ENCODE measurements at regions not wholly inside any gene's neighbourhood (a gene's known extent, or its start where the extent isn't known, plus 50 kb on each side); places are given as distances from the start of the nearest gene placed in this dataset.

DNA sequence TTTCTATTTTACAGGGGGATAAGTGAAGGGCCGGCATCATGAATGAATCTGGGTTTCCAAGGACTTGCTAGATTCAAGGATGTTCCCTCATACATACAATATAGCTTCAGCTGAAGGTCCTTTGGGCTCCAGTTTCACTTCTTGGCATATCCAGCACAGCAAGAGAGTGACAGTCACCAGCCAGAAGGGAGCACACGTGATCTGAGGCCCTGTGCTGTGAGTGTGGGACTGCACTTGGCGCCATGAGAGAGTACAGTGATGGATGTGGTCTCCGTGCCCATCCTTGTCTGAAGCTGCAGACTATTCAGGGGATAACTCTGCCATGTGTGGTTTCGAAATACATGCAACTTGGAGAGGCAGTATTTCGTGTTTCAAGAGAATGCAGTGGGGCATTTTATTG is 159.7 kb upstream of the DSCAM start:
- H3K36me3 ChIP-seq (ENCODE audit: control insufficient read depth in 2 of 2, extremely low read depth in 1 of 2, insufficient read depth in 1 of 2, low read length in 1 of 2): no peaks in the 10 kb centered on the region
- CTCF ChIA-PET: no interaction called here
- no peak overlapping the region for H3K27ac Mint-ChIP-seq
- H3K4me3 ChIP-seq (ENCODE audit: control insufficient read depth in 1 of 2, extremely low read depth in 1 of 2, low read length in 1 of 2): no peak overlapping the region
- H3K4me1 ChIP-seq (ENCODE audit: control insufficient read depth in 1 of 2, extremely low read depth in 1 of 2, insufficient read depth in 2 of 2, low read length in 2 of 2): no peaks in the 10 kb centered on the region
- H3K27ac ChIP-seq (ENCODE audit: low read length): no peak overlapping the region
- H3K27me3 Mint-ChIP-seq: peaks cover 9 to 13% of the 10 kb centered on the region in 2 donors
- WGBS (ENCODE audit: insufficient coverage): 54% methylated on average over 3 of the region's 6 CpGs
- no peaks in the 10 kb centered on the region for H3K9me3 ChIP-seq
- no peaks in the 10 kb centered on the region for H3K36me3 Mint-ChIP-seq
- no peak for ATAC-seq (replicated peaks in 1 of 4)
- peaks cover 0 to 6% (median 0%) of the 10 kb centered on the region in 3 donors for H3K9me3 Mint-ChIP-seq
- H3K4me3 Mint-ChIP-seq: no peak overlapping the region
- no peak for DNase-seq
- POLR2A ChIA-PET: no interaction called here
- H3K4me1 Mint-ChIP-seq: no peaks in the 10 kb centered on the region
- peaks cover 0 to 4% of the 10 kb centered on the region in 2 experiments for H3K27me3 ChIP-seq (replicated peaks in 1 of 2; ENCODE audit: control insufficient read depth in 2 of 2, extremely low read depth in 1 of 2, insufficient read depth in 2 of 2, low read length in 1 of 2)

DNA sequence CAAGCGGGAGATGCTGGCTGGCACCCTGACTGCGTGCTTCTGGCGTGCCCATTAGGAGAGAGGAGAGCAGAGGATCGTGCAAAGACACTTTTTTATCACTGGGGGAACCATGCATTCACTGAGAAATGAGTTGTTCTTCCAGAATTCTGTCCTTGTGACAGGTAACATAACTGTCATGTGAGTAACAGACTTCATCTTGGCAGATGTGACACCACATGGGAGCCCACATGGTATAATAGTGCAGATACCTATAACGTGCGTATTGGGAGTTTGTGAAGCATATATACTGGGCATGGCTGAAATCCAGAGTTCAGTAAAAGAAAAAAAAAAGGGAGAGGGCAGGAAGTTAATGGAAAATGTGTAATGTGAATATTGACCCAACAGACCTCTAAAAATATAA is 159.6 kb upstream of the BACE2 start:
- Mint-ChIP-seq H3K4me3 (no peak overlapping the region), H3K36me3 (no peaks in the 10 kb centered on the region), H3K4me1 (no peaks in the 10 kb centered on the region), H3K27ac (no peak overlapping the region), H3K9me3 (no peaks in the 10 kb centered on the region), H3K27me3 (peaks cover 9 to 13% of the 10 kb centered on the region in 2 donors)
- Histone ChIP-seq H3K36me3 (ENCODE audit: control insufficient read depth in 2 of 2, extremely low read depth in 1 of 2, insufficient read depth in 1 of 2, low read length in 1 of 2) (no peaks in the 10 kb centered on the region), H3K4me1 (ENCODE audit: control insufficient read depth in 1 of 2, extremely low read depth in 1 of 2, insufficient read depth in 2 of 2, low read length in 2 of 2) (no peaks in the 10 kb centered on the region), H3K27me3 (replicated peaks in 1 of 2; ENCODE audit: control insufficient read depth in 2 of 2, extremely low read depth in 1 of 2, insufficient read depth in 2 of 2, low read length in 1 of 2) (peaks cover 0 to 4% of the 10 kb centered on the region in 2 experiments), H3K4me3 (ENCODE audit: control insufficient read depth in 1 of 2, extremely low read depth in 1 of 2, low read length in 1 of 2) (no peak overlapping the region), H3K27ac (ENCODE audit: low read length) (no peak overlapping the region), H3K9me3 (no peaks in the 10 kb centered on the region)
- 64% methylated on average over 3 of the region's 6 CpGs for WGBS (ENCODE audit: insufficient coverage)
- ATAC-seq (replicated peaks in 1 of 4) (no peak), DNase-seq (no peak)
- ChIA-PET POLR2A (no interaction called here), CTCF (no interaction called here)

DNA sequence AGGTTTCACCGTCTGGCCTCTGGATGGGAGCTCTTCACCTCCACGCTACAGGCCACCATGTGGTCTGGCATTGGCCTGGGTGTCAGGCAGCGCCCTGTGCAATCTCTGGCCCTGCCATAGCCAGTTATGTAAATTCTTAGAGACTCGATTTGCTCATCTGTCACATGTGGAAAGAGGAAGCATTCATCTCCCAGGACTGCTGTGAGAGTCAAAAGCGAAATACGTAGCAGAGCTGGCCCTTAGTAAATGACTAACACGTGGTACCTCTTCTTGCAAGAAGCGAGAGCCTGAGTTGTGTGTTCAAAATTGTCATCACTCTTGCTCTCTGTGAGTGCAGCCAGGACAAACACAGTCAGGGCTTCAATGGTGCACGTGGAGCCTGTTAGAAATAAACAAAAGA is 159.0 kb upstream of the BACE2 start:
- peaks cover 9 to 13% of the 10 kb centered on the region in 2 donors for H3K27me3 Mint-ChIP-seq
- H3K27ac Mint-ChIP-seq: no peak overlapping the region
- WGBS (ENCODE audit: insufficient coverage): 59% methylated on average over 7 of the region's 9 CpGs
- H3K36me3 Mint-ChIP-seq: no peaks in the 10 kb centered on the region
- no peaks in the 10 kb centered on the region for H3K4me1 Mint-ChIP-seq
- Histone ChIP-seq H3K4me1 (ENCODE audit: control insufficient read depth in 1 of 2, extremely low read depth in 1 of 2, insufficient read depth in 2 of 2, low read length in 2 of 2) (no peaks in the 10 kb centered on the region), H3K4me3 (ENCODE audit: control insufficient read depth in 1 of 2, extremely low read depth in 1 of 2, low read length in 1 of 2) (no peak overlapping the region), H3K27me3 (replicated peaks in 1 of 2; ENCODE audit: control insufficient read depth in 2 of 2, extremely low read depth in 1 of 2, insufficient read depth in 2 of 2, low read length in 1 of 2) (peaks cover 0 to 4% of the 10 kb centered on the region in 2 experiments), H3K27ac (ENCODE audit: low read length) (no peak overlapping the region), H3K9me3 (no peaks in the 10 kb centered on the region), H3K36me3 (ENCODE audit: control insufficient read depth in 2 of 2, extremely low read depth in 1 of 2, insufficient read depth in 1 of 2, low read length in 1 of 2) (no peaks in the 10 kb centered on the region)
- ChIA-PET CTCF (no interaction called here), POLR2A (interaction anchor here in 1 of 2 donors (0.8 kb wide), 1 partner anchor 12 kb away, joined by 12 read pairs; no protein-coding TSS in a partner anchor)
- H3K9me3 Mint-ChIP-seq: no peaks in the 10 kb centered on the region
- ATAC-seq (replicated peaks in 1 of 4) (no peak), DNase-seq (no peak)
- no peak overlapping the region for H3K4me3 Mint-ChIP-seq

DNA sequence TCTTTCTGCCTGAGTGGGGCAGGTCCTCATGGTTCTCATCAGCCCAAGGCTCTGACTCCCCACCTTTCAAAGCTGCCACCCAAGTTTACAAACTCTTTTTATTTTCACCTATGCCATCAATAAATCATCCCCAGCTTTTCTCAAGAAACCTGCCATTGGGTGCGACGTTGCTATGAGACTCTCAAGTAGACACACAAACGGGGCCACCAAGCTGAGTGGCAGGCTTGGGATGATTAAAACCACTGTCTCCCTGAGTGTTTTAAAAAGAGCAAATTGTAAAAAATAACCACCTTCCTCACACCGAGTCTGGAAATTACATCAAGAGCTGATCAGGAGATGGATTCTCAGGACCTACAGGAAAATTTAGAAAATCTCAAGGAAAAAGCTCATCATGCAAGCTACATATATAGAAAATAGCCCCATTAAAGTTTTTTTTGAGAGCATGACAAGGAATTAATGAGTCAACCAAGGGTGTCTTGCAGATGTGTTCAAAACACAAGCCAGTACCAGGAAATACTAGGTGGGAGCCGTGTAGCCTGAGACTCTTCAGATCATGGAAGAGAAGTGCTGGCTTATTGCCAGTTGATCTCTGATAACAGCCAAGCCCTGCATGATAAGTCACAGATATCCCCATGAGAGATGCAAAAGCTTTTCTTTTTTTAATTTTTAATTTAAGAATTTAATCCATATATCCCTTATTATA is 158.4 kb upstream of the BACE2 start:
- Histone ChIP-seq H3K27ac (ENCODE audit: low read length) (no peak overlapping the region), H3K9me3 (no peaks in the 10 kb centered on the region), H3K4me1 (ENCODE audit: control insufficient read depth in 1 of 2, extremely low read depth in 1 of 2, insufficient read depth in 2 of 2, low read length in 2 of 2) (no peaks in the 10 kb centered on the region), H3K36me3 (ENCODE audit: control insufficient read depth in 2 of 2, extremely low read depth in 1 of 2, insufficient read depth in 1 of 2, low read length in 1 of 2) (no peaks in the 10 kb centered on the region), H3K4me3 (ENCODE audit: control insufficient read depth in 1 of 2, extremely low read depth in 1 of 2, low read length in 1 of 2) (no peak overlapping the region), H3K27me3 (replicated peaks in 1 of 2; ENCODE audit: control insufficient read depth in 2 of 2, extremely low read depth in 1 of 2, insufficient read depth in 2 of 2, low read length in 1 of 2) (peaks cover 0 to 4% of the 10 kb centered on the region in 2 experiments)
- H3K9me3 Mint-ChIP-seq: no peaks in the 10 kb centered on the region
- ChIA-PET CTCF (no interaction called here), POLR2A (interaction anchor here in 1 of 2 donors (0.8 kb wide), 1 partner anchor 11 kb away, joined by 12 read pairs; no protein-coding TSS in a partner anchor)
- H3K36me3 Mint-ChIP-seq: no peaks in the 10 kb centered on the region
- DNase-seq (no peak), ATAC-seq (replicated peaks in 1 of 4) (no peak)
- no peak overlapping the region for H3K4me3 Mint-ChIP-seq
- WGBS (ENCODE audit: insufficient coverage): 86% methylated on average over 4 of the region's 5 CpGs
- no peak overlapping the region for H3K27ac Mint-ChIP-seq
- H3K4me1 Mint-ChIP-seq: no peaks in the 10 kb centered on the region
- H3K27me3 Mint-ChIP-seq: peaks cover 10 to 12% of the 10 kb centered on the region in 2 donors

DNA sequence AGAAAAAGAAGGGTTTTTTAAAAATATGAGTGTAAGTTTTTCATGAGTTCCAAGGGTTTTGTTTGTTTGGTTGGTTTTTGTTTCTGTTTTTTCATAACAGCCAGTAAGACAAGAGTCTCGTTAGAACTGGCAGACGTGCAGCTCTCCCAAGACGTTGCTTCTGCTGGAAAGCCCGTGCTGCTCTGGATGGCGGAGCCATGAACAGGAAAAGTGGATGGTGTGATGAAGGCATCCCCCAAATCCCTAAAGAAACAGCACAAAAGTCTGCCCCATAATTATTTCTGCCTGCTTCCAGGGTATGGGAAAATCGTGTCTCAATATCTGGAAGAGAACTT is 157.9 kb upstream of the BACE2 start:
- no peaks in the 10 kb centered on the region for H3K4me1 ChIP-seq (ENCODE audit: control insufficient read depth in 1 of 2, extremely low read depth in 1 of 2, insufficient read depth in 2 of 2, low read length in 2 of 2)
- no peaks in the 10 kb centered on the region for H3K9me3 ChIP-seq
- no peak for DNase-seq
- no peak overlapping the region for H3K27ac Mint-ChIP-seq
- no peak overlapping the region for H3K27ac ChIP-seq (ENCODE audit: low read length)
- WGBS (ENCODE audit: insufficient coverage): no CpG with 5 or more reads among the region's 6 CpGs
- no peak overlapping the region for H3K4me3 Mint-ChIP-seq
- CTCF ChIA-PET: no interaction called here
- H3K9me3 Mint-ChIP-seq: no peaks in the 10 kb centered on the region
- H3K27me3 Mint-ChIP-seq: peaks cover 7 to 9% of the 10 kb centered on the region in 2 donors
- H3K36me3 Mint-ChIP-seq: no peaks in the 10 kb centered on the region
- POLR2A ChIA-PET: no interaction called here
- no peak for ATAC-seq (replicated peaks in 1 of 4)
- peaks cover 0 to 4% of the 10 kb centered on the region in 2 experiments for H3K27me3 ChIP-seq (replicated peaks in 1 of 2; ENCODE audit: control insufficient read depth in 2 of 2, extremely low read depth in 1 of 2, insufficient read depth in 2 of 2, low read length in 1 of 2)
- no peaks in the 10 kb centered on the region for H3K4me1 Mint-ChIP-seq
- H3K36me3 ChIP-seq (ENCODE audit: control insufficient read depth in 2 of 2, extremely low read depth in 1 of 2, insufficient read depth in 1 of 2, low read length in 1 of 2): no peaks in the 10 kb centered on the region
- no peak overlapping the region for H3K4me3 ChIP-seq (ENCODE audit: control insufficient read depth in 1 of 2, extremely low read depth in 1 of 2, low read length in 1 of 2)

DNA sequence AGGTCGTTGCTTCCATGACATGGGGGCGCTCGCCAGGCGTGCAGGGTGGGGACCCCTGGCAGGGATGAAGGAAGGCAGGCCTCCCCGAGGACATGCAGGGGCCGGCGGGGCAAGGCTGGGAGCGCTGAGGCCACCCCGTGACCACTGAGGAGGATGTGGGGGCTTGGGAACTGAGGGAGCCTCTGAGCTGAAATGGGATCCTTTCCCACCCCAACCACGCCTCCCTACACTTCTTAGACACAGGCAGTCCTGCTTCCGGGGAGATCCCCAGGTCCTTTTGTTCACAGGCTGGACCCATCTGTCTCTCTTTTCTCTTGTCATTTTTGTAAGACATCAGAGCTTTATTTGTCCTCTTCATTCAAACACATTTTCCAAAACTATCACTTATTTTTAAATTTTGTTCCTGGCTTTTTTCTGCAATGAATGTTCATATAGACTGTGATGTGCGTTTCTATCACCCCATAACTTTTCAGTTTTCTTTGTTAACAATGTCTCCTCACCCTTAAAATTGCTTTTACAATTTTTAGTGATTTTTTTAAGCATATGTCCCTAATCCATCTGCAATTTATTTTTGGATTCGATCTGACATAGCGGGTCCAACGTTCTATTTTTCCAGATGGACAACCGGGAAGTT is 156.7 kb upstream of the BACE2 start:
- 66% methylated on average over 5 of the region's 16 CpGs for WGBS (ENCODE audit: insufficient coverage)
- Mint-ChIP-seq H3K36me3 (no peaks in the 10 kb centered on the region), H3K9me3 (no peaks in the 10 kb centered on the region), H3K27ac (no peak overlapping the region), H3K4me3 (no peak overlapping the region), H3K4me1 (no peaks in the 10 kb centered on the region), H3K27me3 (peaks cover 3 to 9% of the 10 kb centered on the region in 2 donors)
- Histone ChIP-seq H3K4me1 (ENCODE audit: control insufficient read depth in 1 of 2, extremely low read depth in 1 of 2, insufficient read depth in 2 of 2, low read length in 2 of 2) (no peaks in the 10 kb centered on the region), H3K9me3 (no peaks in the 10 kb centered on the region), H3K4me3 (ENCODE audit: control insufficient read depth in 1 of 2, extremely low read depth in 1 of 2, low read length in 1 of 2) (no peak overlapping the region), H3K27ac (ENCODE audit: low read length) (no peak overlapping the region), H3K27me3 (replicated peaks in 1 of 2; ENCODE audit: control insufficient read depth in 2 of 2, extremely low read depth in 1 of 2, insufficient read depth in 2 of 2, low read length in 1 of 2) (peaks cover 0 to 4% of the 10 kb centered on the region in 2 experiments), H3K36me3 (ENCODE audit: control insufficient read depth in 2 of 2, extremely low read depth in 1 of 2, insufficient read depth in 1 of 2, low read length in 1 of 2) (no peaks in the 10 kb centered on the region)
- DNase-seq: no peak
- no peak for ATAC-seq (replicated peaks in 1 of 4)
- POLR2A ChIA-PET: no interaction called here
- CTCF ChIA-PET: no interaction called here
